8988T (cell line): ENCODE measurements at regions not wholly inside any gene's neighbourhood (a gene's known extent, or its start where the extent isn't known, plus 50 kb on each side); places are given as distances from the start of the nearest gene placed in this dataset.

Experiments used
- DNase-seq: peaks from one replicate; pipeline ENCODE4 v3.0.0; 2011

GRCh38 chr5:93096561-93096960 lies 484.5 kb downstream of the NR2F1-AS1 start:
- DNase-seq: no peak

- no peak for DNase-seq
These were observed 488.5 kb downstream of the NR2F1-AS1 start for GRCh38 chr5:93092349-93093105.

- no peak for DNase-seq
These were observed 490.3 kb downstream of the NR2F1-AS1 start for GRCh38 chr5:93090698-93091097.

- DNase-seq: no peak
These were observed 492.2 kb downstream of the NR2F1-AS1 start for GRCh38 chr5:93088592-93089389.

- no peak for DNase-seq
These were observed 493.7 kb downstream of the NR2F1-AS1 start for GRCh38 chr5:93087326-93087725.

- DNase-seq: no peak
These were observed 498.0 kb downstream of the NR2F1-AS1 start for GRCh38 chr5:93082981-93083380.

GRCh38 chr5:93079046-93079445 lies 502.0 kb downstream of the NR2F1-AS1 start:
- no peak for DNase-seq

- DNase-seq: no peak
These were observed 502.7 kb downstream of the NR2F1-AS1 start for GRCh38 chr5:93078082-93079038.

GRCh38 chr5:93076566-93076965 lies 504.5 kb downstream of the NR2F1-AS1 start:
- no peak for DNase-seq

GRCh38 chr5:93076096-93076495 lies 504.9 kb downstream of the NR2F1-AS1 start:
- no peak for DNase-seq

GRCh38 chr5:93073547-93073946 lies 507.5 kb downstream of the NR2F1-AS1 start:
- no peak for DNase-seq

GRCh38 chr5:93072831-93073459 lies 508.1 kb downstream of the NR2F1-AS1 start:
- DNase-seq: no peak

GRCh38 chr5:93071710-93072109 lies 509.3 kb downstream of the NR2F1-AS1 start:
- DNase-seq: no peak

GRCh38 chr5:93070938-93071337 lies 510.1 kb downstream of the NR2F1-AS1 start:
- DNase-seq: no peak

- no peak for DNase-seq
These were observed 511.7 kb downstream of the NR2F1-AS1 start for GRCh38 chr5:93069276-93069675.

GRCh38 chr5:93062548-93062947 lies 518.5 kb downstream of the NR2F1-AS1 start:
- DNase-seq: no peak

- DNase-seq: no peak
These were observed 522.7 kb downstream of the NR2F1-AS1 start for GRCh38 chr5:93058309-93058708.

GRCh38 chr5:93057311-93057710 lies 523.7 kb downstream of the NR2F1-AS1 start:
- DNase-seq: no peak

- DNase-seq: no peak
These were observed 525.0 kb downstream of the NR2F1-AS1 start for GRCh38 chr5:93055971-93056370.

- no peak for DNase-seq
These were observed 525.5 kb downstream of the NR2F1-AS1 start for GRCh38 chr5:93055561-93055960.

- no peak for DNase-seq
These were observed 526.4 kb downstream of the NR2F1-AS1 start for GRCh38 chr5:93054424-93055163.

- no peak for DNase-seq
These were observed 527.2 kb downstream of the NR2F1-AS1 start for GRCh38 chr5:93053825-93054224.
